A549 (cell line): ENCODE measurements at regions not wholly inside any gene's neighbourhood (a gene's known extent, or its start where the extent isn't known, plus 50 kb on each side); places are given as distances from the start of the nearest gene placed in this dataset.

ENCODE experiments used
- ATAC-seq, 2 experiments: fragments of 200-7000 bp in 1 of 2; fragments of >200 bp in 1 of 2; cut with Nextera tagmentation in 1 of 2; cut with Tn5 transposase in 1 of 2; 3 replicates each; pipeline versions ENCODE4 v1.8.0 to v1.9.1; 2018 to 2020; ENCODE audit warnings: mild to moderate bottlenecking in 1 of 2, moderate library complexity in 1 of 2
- CTCF ChIA-PET: fragments of 300-600 bp; sonication (Branson Sonifier 250); formaldehyde crosslinking; extraction: SDS; loops from one replicate; lab custom pipeline; 2021; ENCODE audit warnings: antibody characterized with exemption, inconsistent platforms; lab: Yijun Ruan, JAX
- POLR2A ChIA-PET: fragments of 350-600 bp; formaldehyde crosslinking; extraction: SDS; loops from one replicate; lab custom pipeline; 2021; ENCODE audit warnings: antibody characterized with exemption, inconsistent platforms; lab: Yijun Ruan, JAX
- DNase-seq, 2 experiments: peaks; one replicate each; pipeline versions ENCODE4 v3.0.0 to v3.0.0-alpha.2; 2011 to 2016; ENCODE audit warnings: low read depth in 1 of 2, low spot score in 1 of 2
- FAIRE-seq: peaks from 2 replicates; lab custom pipeline; 2011; peaks lifted over from hg19 to GRCh38; lab: Jason Lieb, UNC
- H3K27ac ChIP-seq, 2 experiments: fragments of >200 bp; sonication (Bioruptor Twin); formaldehyde crosslinking; 3 replicates each; pipeline ENCODE4 v1.5.1; 2016 to 2017
- H3K4me1 ChIP-seq: fragments of >200 bp; sonication (Bioruptor Twin); formaldehyde crosslinking; 3 replicates; pipeline ENCODE4 v1.6.1; 2016
- H3K4me2 ChIP-seq: fragments of >200 bp; sonication (Bioruptor Twin); formaldehyde crosslinking; 3 replicates; pipeline ENCODE4 v1.6.1; 2016
- H3K4me3 ChIP-seq: fragments of >200 bp; sonication (Bioruptor Twin); formaldehyde crosslinking; 3 replicates; pipeline ENCODE4 v1.5.1; 2016
- H3K9me3 ChIP-seq: fragments of >200 bp; sonication (Bioruptor Twin); formaldehyde crosslinking; 3 replicates; pipeline ENCODE4 v1.6.1; 2016
- CEBPB ChIP-seq, 2 experiments: fragments of >200 bp in 1 of 2; sonication (Bioruptor Twin) in 1 of 2; formaldehyde crosslinking in 1 of 2; IDR thresholded peaks; 2 replicates each; pipeline ENCODE4 v1.6.1; 2012 to 2016
- EHF ChIP-seq: fragments of 250-450 bp; sonication (Bioruptor Pico); IDR thresholded peaks from 2 replicates; pipeline ENCODE4 v1.5.0; 2020; ENCODE audit warnings: mild to moderate bottlenecking
- EP300 ChIP-seq, 2 experiments: fragments of >200 bp; sonication (Bioruptor Twin); formaldehyde crosslinking; IDR thresholded peaks; 2 replicates in 1 of 2; 3 replicates in 1 of 2; pipeline ENCODE4 v1.6.1; 2016 to 2017
- HDAC2 ChIP-seq: fragments of 200-600 bp; sonication (generic); IDR thresholded peaks from 2 replicates; pipeline ENCODE4 v1.6.1; 2016
- HEYL ChIP-seq: fragments of 250-450 bp; sonication (Bioruptor Pico); IDR thresholded peaks from 2 replicates; pipeline ENCODE4 v1.8.0; 2021; ENCODE audit warnings: mild to moderate bottlenecking, moderate library complexity
- JUN ChIP-seq, 2 experiments: fragments of >200 bp; sonication (Bioruptor Twin); formaldehyde crosslinking; IDR thresholded peaks; 2 replicates in 1 of 2; 3 replicates in 1 of 2; pipeline ENCODE4 v1.6.1; 2016 to 2017
- JUNB ChIP-seq: fragments of >200 bp; sonication (Bioruptor Twin); formaldehyde crosslinking; IDR thresholded peaks from 2 replicates; pipeline ENCODE4 v1.6.1; 2016
- KDM5A ChIP-seq: fragments of 200-600 bp; sonication (generic); IDR thresholded peaks from 2 replicates; pipeline ENCODE4 v1.6.1; 2016; ENCODE audit warnings: antibody characterized with exemption, mild to moderate bottlenecking
- MAFK ChIP-seq: fragments of 450-650 bp; IDR thresholded peaks from 2 replicates; pipeline ENCODE4 v1.6.1; 2014; ENCODE audit not compliant: partially characterized antibody
- MAZ ChIP-seq: fragments of 150-350 bp; IDR thresholded peaks from 2 replicates; pipeline ENCODE4 v1.6.1; 2014; ENCODE audit warnings: antibody characterized with exemption, low read depth, low read length, borderline replicate concordance
- MYC ChIP-seq: IDR thresholded peaks from 2 replicates; pipeline ENCODE4 v1.6.1; 2012; ENCODE audit warnings: mild to moderate bottlenecking, inconsistent platforms, low read length, improper control_type of control experiment, borderline replicate concordance
- NPAS2 ChIP-seq: fragments of 250-450 bp; sonication (Bioruptor Pico); IDR thresholded peaks from 2 replicates; pipeline ENCODE4 v1.8.0; 2022; ENCODE audit warnings: mild to moderate bottlenecking, moderate library complexity, borderline replicate concordance
- NR3C1 ChIP-seq: fragments of >200 bp; sonication (Bioruptor Twin); formaldehyde crosslinking; IDR thresholded peaks from 3 replicates; pipeline ENCODE4 v1.6.1; 2017
- POLR2A ChIP-seq: IDR thresholded peaks from 2 replicates; pipeline ENCODE4 v1.6.1; 2012; ENCODE audit warnings: mild to moderate bottlenecking, low read length
- RFX5 ChIP-seq: fragments of 450-650 bp; IDR thresholded peaks from 2 replicates; pipeline ENCODE4 v1.7.1; 2014; ENCODE audit warnings: antibody characterized with exemption, mild to moderate bottlenecking, moderate library complexity
- RNF2 ChIP-seq: fragments of 200-600 bp; sonication (generic); IDR thresholded peaks from 2 replicates; pipeline ENCODE4 v1.6.1; 2016; ENCODE audit warnings: low read depth, mild to moderate bottlenecking, antibody characterized with exemption, moderate library complexity, borderline replicate concordance
- SMC3 ChIP-seq: fragments of >200 bp; sonication (Bioruptor Twin); formaldehyde crosslinking; IDR thresholded peaks from 3 replicates; pipeline ENCODE4 v1.6.1; 2018; ENCODE audit warnings: inconsistent platforms
- SREBF2 ChIP-seq: fragments of 450-650 bp; IDR thresholded peaks from 2 replicates; pipeline ENCODE4 v1.6.1; 2014; ENCODE audit warnings: mild to moderate bottlenecking, moderate library complexity
- ZC3H11A ChIP-seq: fragments of 450-650 bp; IDR thresholded peaks from 2 replicates; pipeline ENCODE4 v1.6.1; 2014; ENCODE audit warnings: antibody characterized with exemption, mild to moderate bottlenecking
- ZFP36 ChIP-seq: fragments of 450-650 bp; IDR thresholded peaks from 2 replicates; pipeline ENCODE4 v1.6.1; 2014; ENCODE audit warnings: borderline replicate concordance; ENCODE audit not compliant: partially characterized antibody
- WGBS: methylation state at CpG from one replicate; pipeline ENCODE4 v1.1.6; 2017; ENCODE audit errors: missing lambda C conversion rate; 5-methylcytosine and 5-hydroxymethylcytosine counted together
- TF ChIP-seq, protein P1 (sequence below): fragments of >200 bp; sonication (Bioruptor Twin); formaldehyde crosslinking; IDR thresholded peaks from 3 replicates; pipeline ENCODE4 v1.5.1; 2016
- TF ChIP-seq, protein P2 (sequence below): fragments of >200 bp; sonication (Bioruptor Twin); formaldehyde crosslinking; IDR thresholded peaks from 3 replicates; pipeline ENCODE4 v1.6.1; 2016
- TF ChIP-seq, protein P3 (sequence below): fragments of 250-450 bp; sonication (Bioruptor Pico); IDR thresholded peaks from 2 replicates; pipeline ENCODE4 v1.5.0; 2020; ENCODE audit warnings: low read depth, mild to moderate bottlenecking, moderate library complexity
- TF ChIP-seq, protein P4 (sequence below): fragments of >200 bp; sonication (Bioruptor Twin); formaldehyde crosslinking; IDR thresholded peaks from 2 replicates; pipeline ENCODE4 v1.6.1; 2016

DNA sequence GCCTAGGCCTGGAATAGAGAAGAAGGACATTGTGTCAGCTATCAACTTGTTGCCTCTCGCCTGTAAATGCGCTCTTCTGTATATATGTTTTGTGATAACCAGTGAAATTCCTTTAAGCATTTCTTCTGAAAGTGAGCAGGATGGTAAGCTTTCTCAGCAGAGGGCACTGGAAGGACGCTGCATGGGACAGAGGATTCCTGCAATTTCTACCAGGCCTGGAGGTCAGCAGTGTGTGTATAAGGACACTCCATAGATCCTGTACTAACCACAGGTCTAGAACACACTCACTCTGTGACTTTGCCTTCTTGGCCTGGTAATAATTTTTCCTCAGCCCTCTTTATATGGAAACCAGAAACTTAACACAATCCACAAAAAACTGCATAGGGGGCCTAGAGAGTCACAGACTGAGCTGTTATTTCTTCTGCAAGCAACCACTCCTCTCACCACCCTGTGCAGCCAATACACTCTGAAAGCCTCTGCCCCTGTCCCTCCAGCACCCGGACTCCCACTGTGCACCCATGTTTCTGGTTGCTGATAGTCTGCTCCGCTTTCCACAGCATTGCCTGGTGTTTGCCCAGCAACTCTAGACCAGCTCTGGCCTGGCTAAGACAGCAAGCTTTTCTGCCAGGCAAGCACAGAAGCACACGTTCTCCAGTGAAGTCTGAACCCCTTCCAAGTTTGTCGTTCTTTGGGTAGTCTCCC is 94.0 kb upstream of the RMST start:
- CTCF ChIA-PET = no interaction called here
- no peak for DNase-seq
- 11% methylated on average over 7 of the region's 7 CpGs for WGBS
- Histone ChIP-seq H3K4me3 (no peak overlapping the region), H3K4me1 (no peaks in the 10 kb centered on the region)
- POLR2A ChIA-PET = no interaction called here
- no peak for FAIRE-seq
- TF ChIP-seq SREBF2 (no peak), MAFK (no peak)
- TF ChIP-seq, all 56 proteins: peak for 0
- H3K9me3 ChIP-seq = no peaks in the 10 kb centered on the region
- ATAC-seq = no peak
- no peak overlapping the region for H3K27ac ChIP-seq
- H3K4me2 ChIP-seq = no peak overlapping the region

DNA sequence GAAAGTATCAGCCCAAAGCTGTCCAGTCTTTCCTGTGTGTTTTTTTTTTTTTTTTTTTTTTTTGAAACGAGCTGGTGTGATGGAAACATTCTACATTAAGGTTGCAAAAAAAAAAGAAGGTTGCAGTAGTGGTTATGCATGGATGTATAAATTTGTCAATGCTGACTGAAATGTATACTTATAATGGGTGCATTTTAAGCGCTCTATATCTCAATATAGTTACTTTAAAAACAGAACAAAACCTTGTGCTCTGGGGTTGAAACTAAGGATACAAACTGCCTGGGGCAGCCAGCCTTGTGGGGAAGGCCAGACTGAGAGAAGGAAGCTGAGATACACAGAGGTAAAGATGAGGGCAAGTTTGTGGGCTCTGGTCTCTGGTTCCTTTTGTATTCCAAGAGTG is 87.3 kb upstream of the RMST start:
- no peak overlapping the region for H3K4me2 ChIP-seq
- no peaks in the 10 kb centered on the region for H3K4me1 ChIP-seq
- WGBS = 10% methylated on average over 2 of the region's 2 CpGs
- FAIRE-seq (no peak), DNase-seq (no peak), ATAC-seq (no peak)
- TF ChIP-seq JUNB (no peak), EHF (no peak), MYC (no peak)
- TF ChIP-seq, protein P1, sequence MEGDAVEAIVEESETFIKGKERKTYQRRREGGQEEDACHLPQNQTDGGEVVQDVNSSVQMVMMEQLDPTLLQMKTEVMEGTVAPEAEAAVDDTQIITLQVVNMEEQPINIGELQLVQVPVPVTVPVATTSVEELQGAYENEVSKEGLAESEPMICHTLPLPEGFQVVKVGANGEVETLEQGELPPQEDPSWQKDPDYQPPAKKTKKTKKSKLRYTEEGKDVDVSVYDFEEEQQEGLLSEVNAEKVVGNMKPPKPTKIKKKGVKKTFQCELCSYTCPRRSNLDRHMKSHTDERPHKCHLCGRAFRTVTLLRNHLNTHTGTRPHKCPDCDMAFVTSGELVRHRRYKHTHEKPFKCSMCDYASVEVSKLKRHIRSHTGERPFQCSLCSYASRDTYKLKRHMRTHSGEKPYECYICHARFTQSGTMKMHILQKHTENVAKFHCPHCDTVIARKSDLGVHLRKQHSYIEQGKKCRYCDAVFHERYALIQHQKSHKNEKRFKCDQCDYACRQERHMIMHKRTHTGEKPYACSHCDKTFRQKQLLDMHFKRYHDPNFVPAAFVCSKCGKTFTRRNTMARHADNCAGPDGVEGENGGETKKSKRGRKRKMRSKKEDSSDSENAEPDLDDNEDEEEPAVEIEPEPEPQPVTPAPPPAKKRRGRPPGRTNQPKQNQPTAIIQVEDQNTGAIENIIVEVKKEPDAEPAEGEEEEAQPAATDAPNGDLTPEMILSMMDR = no peak
- no peak overlapping the region for H3K4me3 ChIP-seq
- ChIA-PET CTCF (no interaction called here), POLR2A (no interaction called here)
- no peak overlapping the region for H3K27ac ChIP-seq
- H3K9me3 ChIP-seq = no peaks in the 10 kb centered on the region

DNA sequence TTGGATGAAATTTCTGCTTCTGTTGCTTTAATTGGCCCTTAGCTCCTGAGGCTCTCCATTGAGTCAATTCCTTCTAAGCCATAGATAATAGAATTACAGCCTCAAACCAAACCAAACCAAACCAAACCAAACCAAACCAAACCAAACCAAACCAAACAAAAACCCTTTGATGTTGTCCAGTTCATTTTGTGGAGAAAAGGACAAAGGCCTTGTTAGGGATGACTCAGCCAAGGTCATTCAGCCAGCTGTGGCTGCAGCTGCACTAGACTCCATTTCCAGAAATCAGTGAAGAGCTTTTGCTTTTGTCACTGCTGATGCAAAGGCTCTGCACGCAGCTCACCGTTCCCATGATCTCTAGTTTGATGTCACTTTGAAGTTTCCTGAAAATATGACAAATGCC is 82.2 kb upstream of the RMST start:
- H3K4me2 ChIP-seq = no peak overlapping the region
- H3K27ac ChIP-seq = no peak overlapping the region
- H3K4me1 ChIP-seq = no peaks in the 10 kb centered on the region
- 0% methylated on average over 2 of the region's 2 CpGs for WGBS
- TF ChIP-seq POLR2A = no peak
- TF ChIP-seq, all 56 proteins: peak for 0
- POLR2A ChIA-PET = no interaction called here
- CTCF ChIA-PET = no interaction called here
- FAIRE-seq = no peak
- H3K4me3 ChIP-seq = no peak overlapping the region
- no peak for ATAC-seq
- no peaks in the 10 kb centered on the region for H3K9me3 ChIP-seq
- DNase-seq = no peak

DNA sequence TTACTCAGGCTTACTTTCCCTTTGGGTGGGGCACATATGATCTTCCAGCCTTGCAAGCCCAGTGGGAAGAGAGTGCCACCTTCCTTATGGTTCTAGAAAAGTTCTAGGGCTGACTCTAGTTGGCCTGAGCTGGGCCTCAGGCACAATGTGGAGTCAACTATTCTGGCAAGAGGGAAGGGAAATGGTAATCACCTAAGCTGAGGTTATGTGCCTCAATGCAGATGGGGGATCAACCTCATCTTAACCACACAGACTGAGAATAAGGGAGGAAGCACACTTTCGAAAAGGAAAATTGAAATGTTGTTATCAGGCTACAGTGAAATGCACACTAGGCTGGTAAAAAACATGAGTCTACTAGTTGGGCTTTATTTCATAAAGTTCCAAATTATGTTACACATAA is 77.5 kb upstream of the RMST start:
- ATAC-seq (no peak), FAIRE-seq (no peak), DNase-seq (no peak)
- Histone ChIP-seq H3K4me1 (no peaks in the 10 kb centered on the region), H3K4me3 (no peak overlapping the region), H3K4me2 (no peak overlapping the region), H3K27ac (no peak overlapping the region), H3K9me3 (no peaks in the 10 kb centered on the region)
- POLR2A ChIA-PET = no interaction called here
- CTCF ChIA-PET = interaction anchor here (0.7 kb wide), 1 partner anchor 19 kb away, joined by 3 read pairs; no protein-coding TSS in a partner anchor
- WGBS = 0% methylated on average over 1 of the region's 1 CpG
- TF ChIP-seq EP300 (IDR thresholded peaks at IDR 0.05) (no peak), RNF2 (no peak), SMC3 (no peak), ZFP36 (no peak), NPAS2 (no peak), JUN (IDR thresholded peaks at IDR 0.05) (no peak), MAZ (no peak), KDM5A (no peak), NR3C1 (no peak), CEBPB (IDR thresholded peaks at IDR 0.05) (no peak), HEYL (CRISPR knock-in tag) (no peak), RFX5 (no peak), ZC3H11A (no peak), HDAC2 (no peak), SREBF2 (no peak)
- TF ChIP-seq, protein P2, sequence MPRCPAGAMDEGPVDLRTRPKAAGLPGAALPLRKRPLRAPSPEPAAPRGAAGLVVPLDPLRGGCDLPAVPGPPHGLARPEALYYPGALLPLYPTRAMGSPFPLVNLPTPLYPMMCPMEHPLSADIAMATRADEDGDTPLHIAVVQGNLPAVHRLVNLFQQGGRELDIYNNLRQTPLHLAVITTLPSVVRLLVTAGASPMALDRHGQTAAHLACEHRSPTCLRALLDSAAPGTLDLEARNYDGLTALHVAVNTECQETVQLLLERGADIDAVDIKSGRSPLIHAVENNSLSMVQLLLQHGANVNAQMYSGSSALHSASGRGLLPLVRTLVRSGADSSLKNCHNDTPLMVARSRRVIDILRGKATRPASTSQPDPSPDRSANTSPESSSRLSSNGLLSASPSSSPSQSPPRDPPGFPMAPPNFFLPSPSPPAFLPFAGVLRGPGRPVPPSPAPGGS = no peak
- TF ChIP-seq, protein P3, sequence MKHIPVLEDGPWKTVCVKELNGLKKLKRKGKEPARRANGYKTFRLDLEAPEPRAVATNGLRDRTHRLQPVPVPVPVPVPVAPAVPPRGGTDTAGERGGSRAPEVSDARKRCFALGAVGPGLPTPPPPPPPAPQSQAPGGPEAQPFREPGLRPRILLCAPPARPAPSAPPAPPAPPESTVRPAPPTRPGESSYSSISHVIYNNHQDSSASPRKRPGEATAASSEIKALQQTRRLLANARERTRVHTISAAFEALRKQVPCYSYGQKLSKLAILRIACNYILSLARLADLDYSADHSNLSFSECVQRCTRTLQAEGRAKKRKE (CRISPR knock-in tag) = no peak
- TF ChIP-seq, protein P1 = no peak
- TF ChIP-seq, protein P4, sequence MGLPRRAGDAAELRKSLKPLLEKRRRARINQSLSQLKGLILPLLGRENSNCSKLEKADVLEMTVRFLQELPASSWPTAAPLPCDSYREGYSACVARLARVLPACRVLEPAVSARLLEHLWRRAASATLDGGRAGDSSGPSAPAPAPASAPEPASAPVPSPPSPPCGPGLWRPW = no peak
